Fibroblast of skin of scalp (primary cell): ENCODE measurements at regions not wholly inside any gene's neighbourhood (a gene's known extent, or its start where the extent isn't known, plus 50 kb on each side); places are given as distances from the start of the nearest gene placed in this dataset.
A peak's percentile ranks its signal among the peaks of the same experiment; 100 is the strongest.
"Not testable (repeated sequence)": the region's sequence is repeated elsewhere in the genome, so short reads cannot be mapped to it uniquely, and the experiment has no call there.

Experiments
- DNase-seq: peaks from one replicate; pipeline ENCODE4 v3.0.0-alpha.2; 2013

- no peak for DNase-seq
Measured at GRCh38 chr9:11549311-11549794, 936.6 kb upstream of the PTPRD start.

- no peak for DNase-seq
Measured at GRCh38 chr9:11551106-11551505, 938.3 kb upstream of the PTPRD start.

GRCh38 chr9:11558043-11558442, 945.2 kb upstream of the PTPRD start:
- no peak for DNase-seq

- no peak for DNase-seq
Measured at GRCh38 chr9:11559001-11559776, 946.4 kb upstream of the PTPRD start.

- DNase-seq: no peak
Measured at GRCh38 chr9:11577522-11577921, 964.7 kb upstream of the PTPRD start.

GRCh38 chr9:11595756-11596155, 983.0 kb upstream of the PTPRD start:
- peak; percentile 35 for DNase-seq

- no peak for DNase-seq
Measured at GRCh38 chr9:11618241-11618805, 1005.5 kb upstream of the PTPRD start.

- DNase-seq: no peak
Measured at GRCh38 chr9:11632691-11633090, 1019.9 kb upstream of the PTPRD start.

- no peak for DNase-seq
Measured at GRCh38 chr9:11646831-11647230, 1034.0 kb upstream of the PTPRD start.

GRCh38 chr9:11653867-11654266, 1039.3 kb upstream of the TYRP1 start:
- DNase-seq: no peak

- no peak for DNase-seq
Measured at GRCh38 chr9:11663913-11664312, 1029.3 kb upstream of the TYRP1 start.

- DNase-seq: no peak
Measured at GRCh38 chr9:11676821-11677220, 1016.4 kb upstream of the TYRP1 start.

- no peak for DNase-seq
Measured at GRCh38 chr9:11686733-11687132, 1006.5 kb upstream of the TYRP1 start.

- no peak for DNase-seq
Measured at GRCh38 chr9:11697126-11697525, 996.1 kb upstream of the TYRP1 start.

- DNase-seq: no peak
Measured at GRCh38 chr9:11701706-11702105, 991.5 kb upstream of the TYRP1 start.

- peak; percentile 4 for DNase-seq
Measured at GRCh38 chr9:11702548-11702947, 990.6 kb upstream of the TYRP1 start.

GRCh38 chr9:11704198-11704597, 989.0 kb upstream of the TYRP1 start:
- not testable (repeated sequence) for DNase-seq

- no peak for DNase-seq
Measured at GRCh38 chr9:11708899-11709298, 984.3 kb upstream of the TYRP1 start.

- DNase-seq: no peak
Measured at GRCh38 chr9:11709567-11709966, 983.6 kb upstream of the TYRP1 start.

- DNase-seq: no peak
Measured at GRCh38 chr9:11713077-11713476, 980.1 kb upstream of the TYRP1 start.

- no peak for DNase-seq
Measured at GRCh38 chr9:11722957-11723356, 970.2 kb upstream of the TYRP1 start.

GRCh38 chr9:11726659-11727058, 966.5 kb upstream of the TYRP1 start:
- no peak for DNase-seq

- no peak for DNase-seq
Measured at GRCh38 chr9:11735391-11735790, 957.8 kb upstream of the TYRP1 start.

- no peak for DNase-seq
Measured at GRCh38 chr9:11742471-11742870, 950.7 kb upstream of the TYRP1 start.
